Nephron (organoid): ENCODE measurements at regions not wholly inside any gene's neighbourhood (a gene's known extent, or its start where the extent isn't known, plus 50 kb on each side); places are given as distances from the start of the nearest gene placed in this dataset.

Experiments used
- H3K27ac Mint-ChIP-seq, 3 experiments: 2 replicates each; pipeline ENCODE4 v1.8.0; 2020; ENCODE audit warnings: mixed read lengths in 3 of 3, mild to moderate bottlenecking in 2 of 3, moderate library complexity in 1 of 3
- H3K27me3 Mint-ChIP-seq: 2 replicates; pipeline ENCODE4 v1.8.0; 2021; ENCODE audit warnings: low read depth, mild to moderate bottlenecking, moderate library complexity, mixed read lengths
- H3K36me3 Mint-ChIP-seq: 2 replicates; pipeline ENCODE4 v1.8.0; 2020; ENCODE audit warnings: low read depth, mixed read lengths
- H3K4me1 Mint-ChIP-seq: 2 replicates; pipeline ENCODE4 v1.8.0; 2020; ENCODE audit warnings: mixed read lengths
- H3K4me3 Mint-ChIP-seq, 3 experiments: 2 replicates each; pipeline ENCODE4 v1.8.0; 2020; ENCODE audit warnings: mild to moderate bottlenecking in 3 of 3, mixed read lengths in 3 of 3, moderate library complexity in 2 of 3
- H3K9me3 Mint-ChIP-seq: 2 replicates; pipeline ENCODE4 v1.8.0; 2020; ENCODE audit warnings: mixed read lengths
- CTCF ChIP-seq, 3 experiments: fragments of 200-600 bp; sonication (generic); IDR thresholded peaks; one replicate each; pipeline ENCODE4 v1.5.0; 2021; ENCODE audit warnings: antibody characterized with exemption in 3 of 3; ENCODE audit not compliant: unreplicated experiment in 3 of 3

DNA sequence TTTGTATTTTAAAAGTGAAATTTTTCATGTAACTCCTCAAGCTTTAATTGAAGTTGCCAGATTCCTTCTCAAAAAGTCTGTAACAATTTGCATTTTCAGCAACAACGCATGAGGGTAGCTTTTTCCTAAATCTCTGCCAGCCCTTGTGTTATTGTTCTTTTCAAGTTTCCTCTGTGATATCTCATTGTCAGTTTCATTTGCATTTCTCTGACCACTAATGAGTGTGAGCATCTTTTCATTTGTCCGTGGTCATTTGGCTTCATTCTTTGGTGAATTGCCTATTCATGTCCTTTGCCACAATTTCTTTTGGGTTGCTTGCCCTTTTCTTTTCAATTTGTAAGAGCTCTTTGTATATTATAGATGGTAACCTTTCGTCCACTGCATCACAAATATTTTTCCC is 68.0 kb upstream of the NKD1 start:
- Mint-ChIP-seq H3K9me3 (peaks cover 17% of the 10 kb centered on the region), H3K27ac (no peak overlapping the region), H3K27me3 (peaks cover 7% of the 10 kb centered on the region), H3K36me3 (no peaks in the 10 kb centered on the region), H3K4me3 (no peak overlapping the region), H3K4me1 (peaks cover 7% of the 10 kb centered on the region)
- no peak for TF ChIP-seq CTCF (IDR thresholded peaks at IDR 0.05; ENCODE audit: unreplicated experiment in 3 of 3)

GRCh38 chr16:50479771-50480170 is 68.4 kb upstream of the NKD1 start:
- Mint-ChIP-seq H3K36me3 (no peaks in the 10 kb centered on the region), H3K4me1 (peaks cover 7% of the 10 kb centered on the region), H3K4me3 (no peak overlapping the region), H3K27me3 (peaks cover 7% of the 10 kb centered on the region), H3K27ac (no peak overlapping the region), H3K9me3 (peaks cover 12% of the 10 kb centered on the region)
- TF ChIP-seq CTCF (IDR thresholded peaks at IDR 0.05; ENCODE audit: unreplicated experiment in 3 of 3) = no peak

DNA sequence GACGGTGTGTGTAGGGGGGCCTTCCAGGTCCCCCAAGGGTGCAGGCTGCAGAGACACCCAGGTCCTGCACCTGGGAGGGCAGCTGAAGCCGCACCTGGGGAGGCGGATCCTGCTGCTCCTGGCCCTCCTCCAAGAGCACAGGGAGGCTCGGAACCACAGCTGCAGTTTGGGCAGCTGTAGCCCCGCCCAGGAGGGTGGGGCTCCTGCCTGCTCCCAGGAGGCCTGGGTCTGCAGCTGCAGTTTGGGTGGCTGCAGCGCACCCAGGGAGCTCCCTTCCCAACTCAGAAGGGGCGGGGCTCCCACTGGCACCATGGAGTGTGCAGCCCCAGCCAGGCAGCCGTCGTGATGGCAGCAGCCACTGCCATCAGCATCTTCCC is 69.4 kb upstream of the NKD1 start:
- no peak for TF ChIP-seq CTCF (IDR thresholded peaks at IDR 0.05; ENCODE audit: unreplicated experiment in 3 of 3)

DNA sequence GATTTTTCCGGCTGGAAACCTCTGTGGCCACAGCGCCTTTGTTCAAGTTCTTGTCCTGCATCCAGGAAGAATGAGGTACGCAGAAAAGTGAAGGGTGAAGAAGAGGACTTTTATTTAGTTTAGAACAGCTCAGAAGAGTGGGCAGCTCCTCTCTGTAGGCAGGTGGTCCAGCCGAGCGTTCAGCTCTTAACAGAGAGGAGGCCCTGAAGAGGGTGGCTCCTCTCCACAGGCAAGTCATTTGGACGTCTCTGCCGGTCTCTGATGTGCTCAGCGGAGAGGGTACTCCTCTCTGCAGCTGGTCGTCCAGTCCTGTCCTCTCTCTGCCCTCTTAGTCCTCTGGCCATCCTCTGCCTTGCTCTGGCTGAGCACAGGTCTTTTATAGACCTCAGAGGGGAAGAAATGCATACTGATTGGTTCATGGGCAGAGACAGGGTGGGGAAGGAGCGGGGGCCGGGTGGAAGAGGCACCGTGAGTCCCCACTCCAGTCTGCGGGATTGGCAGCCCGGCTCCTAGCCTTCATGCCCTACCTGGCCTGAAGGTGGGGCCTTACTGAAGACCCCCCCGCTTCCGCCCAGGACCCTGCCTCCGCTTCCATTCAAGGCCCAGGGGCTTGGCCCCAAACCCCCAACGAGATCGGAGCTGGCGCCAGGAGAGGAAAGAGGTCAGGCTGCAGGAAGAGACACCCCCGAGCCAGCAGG is 70.0 kb upstream of the NKD1 start:
- no peak for TF ChIP-seq CTCF (IDR thresholded peaks at IDR 0.05; ENCODE audit: unreplicated experiment in 3 of 3)
- Mint-ChIP-seq H3K36me3 (no peaks in the 10 kb centered on the region), H3K4me1 (peaks cover 7% of the 10 kb centered on the region), H3K9me3 (peaks cover 2% of the 10 kb centered on the region), H3K27me3 (peaks cover 14% of the 10 kb centered on the region), H3K27ac (no peak overlapping the region), H3K4me3 (no peak overlapping the region)

More for the DNA sequence above, 69.4 kb upstream of the NKD1 start:
- Mint-ChIP-seq H3K9me3 (peaks cover 4% of the 10 kb centered on the region), H3K27me3 (peaks cover 10% of the 10 kb centered on the region), H3K36me3 (no peaks in the 10 kb centered on the region), H3K4me1 (peaks cover 7% of the 10 kb centered on the region), H3K27ac (no peak overlapping the region), H3K4me3 (no peak overlapping the region)

DNA sequence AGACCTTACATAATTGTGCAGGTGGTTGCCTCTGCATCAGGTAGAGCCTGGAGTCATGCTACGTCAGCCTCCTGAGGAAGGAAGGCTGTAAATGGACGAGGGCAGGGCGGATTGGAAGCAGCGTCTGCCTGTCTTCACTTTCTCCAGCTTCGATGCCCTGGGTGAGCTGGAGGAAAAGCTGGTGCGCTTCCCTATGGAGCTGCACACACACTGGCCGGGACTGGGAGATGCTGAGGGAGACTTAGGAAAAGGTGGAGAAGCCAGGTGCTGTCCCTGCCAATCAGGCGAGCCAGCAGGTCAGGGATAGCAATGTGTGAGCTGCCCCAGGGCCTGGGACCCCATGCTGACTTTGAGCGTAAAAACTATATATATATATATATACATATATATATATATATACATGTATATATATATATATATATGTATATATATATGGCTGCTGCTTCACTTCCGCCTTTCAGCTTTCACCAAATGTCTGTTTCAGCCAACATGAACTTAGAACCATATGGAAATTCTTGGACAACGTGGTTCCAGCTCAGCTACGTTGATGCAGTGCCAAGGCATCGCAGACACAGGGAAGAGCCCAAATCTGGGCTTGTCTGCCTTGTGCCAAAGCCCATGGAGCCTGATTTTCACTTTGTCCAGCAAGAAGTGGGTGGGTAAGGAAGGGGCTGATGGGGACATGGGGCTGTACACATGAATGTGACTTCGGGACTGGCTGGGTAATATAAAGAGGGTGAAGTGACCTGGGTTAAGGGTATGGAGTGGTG is 71.5 kb upstream of the NKD1 start:
- Mint-ChIP-seq H3K4me1 (peaks cover 7% of the 10 kb centered on the region), H3K27me3 (peaks cover 14% of the 10 kb centered on the region), H3K27ac (no peak overlapping the region), H3K4me3 (no peak overlapping the region), H3K36me3 (no peaks in the 10 kb centered on the region), H3K9me3 (peaks cover 3% of the 10 kb centered on the region)
- TF ChIP-seq CTCF (IDR thresholded peaks at IDR 0.05; ENCODE audit: unreplicated experiment in 3 of 3) = no peak
